COLO668 (cell line): ENCODE measurements at regions not wholly inside any gene's neighbourhood (a gene's known extent, or its start where the extent isn't known, plus 50 kb on each side); places are given as distances from the start of the nearest gene placed in this dataset.

Experiments used
- DNase-seq: peaks from one replicate; lab custom pipeline; 2025; ENCODE audit not compliant: unreplicated experiment; lab: John Stamatoyannopoulos, UW

DNA sequence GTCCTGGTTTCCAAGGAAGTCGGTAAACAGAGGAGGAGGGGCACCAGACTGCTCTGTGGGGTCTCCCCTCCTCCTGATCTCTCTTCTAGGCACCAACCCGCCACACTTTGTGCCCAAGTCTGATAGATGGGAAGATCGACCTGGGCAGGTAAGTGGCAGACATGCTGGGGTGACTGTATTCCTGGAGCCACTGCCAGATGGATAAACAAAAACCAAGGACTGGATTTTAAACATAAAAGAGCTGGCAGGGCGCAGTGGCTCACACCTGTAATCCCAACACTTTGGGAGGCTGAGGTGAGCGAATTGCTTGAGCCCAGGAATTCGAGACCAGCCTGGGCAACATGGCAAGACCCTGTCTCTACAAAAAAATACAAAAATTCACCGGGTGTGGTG, 181.2 kb downstream of the ANAPC1 start:
- DNase-seq, result no peak

- no peak for DNase-seq
Observed at GRCh38 chr2:111703759-111704158, 180.2 kb downstream of the ANAPC1 start.

- no peak for DNase-seq
Observed at GRCh38 chr2:111704246-111704645, 179.7 kb downstream of the ANAPC1 start.

DNA sequence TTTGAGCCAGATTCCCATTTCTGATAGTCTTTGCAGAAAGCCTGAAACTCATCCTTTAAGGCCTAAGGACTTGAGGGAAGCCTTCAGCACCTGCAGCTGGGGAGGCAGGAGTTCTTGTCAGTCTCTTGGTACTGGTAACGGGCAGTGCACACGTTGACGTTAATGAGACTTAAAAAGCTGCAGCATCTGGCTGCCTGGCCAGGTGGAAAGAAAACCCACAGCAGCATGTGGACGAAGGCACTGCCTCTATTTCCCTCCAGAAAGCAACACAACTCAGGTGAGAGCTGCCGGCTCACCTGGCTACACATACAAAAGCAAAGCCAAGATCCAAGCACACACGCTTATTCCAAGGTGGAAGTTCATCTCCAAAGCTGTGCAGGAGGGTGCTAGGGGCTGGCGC, 178.8 kb downstream of the ANAPC1 start:
- DNase-seq, result no peak

GRCh38 chr2:111705711-111706336, 178.2 kb downstream of the ANAPC1 start:
- peak; percentile 72 for DNase-seq

GRCh38 chr2:111706481-111707001, 177.5 kb downstream of the ANAPC1 start:
- no peak for DNase-seq

GRCh38 chr2:111707700-111708099, 176.3 kb downstream of the ANAPC1 start:
- DNase-seq, result no peak

GRCh38 chr2:111708476-111709180, 175.4 kb downstream of the ANAPC1 start:
- no peak for DNase-seq

- DNase-seq, result no peak
Observed at GRCh38 chr2:111709321-111709720, 174.7 kb downstream of the ANAPC1 start.

DNA sequence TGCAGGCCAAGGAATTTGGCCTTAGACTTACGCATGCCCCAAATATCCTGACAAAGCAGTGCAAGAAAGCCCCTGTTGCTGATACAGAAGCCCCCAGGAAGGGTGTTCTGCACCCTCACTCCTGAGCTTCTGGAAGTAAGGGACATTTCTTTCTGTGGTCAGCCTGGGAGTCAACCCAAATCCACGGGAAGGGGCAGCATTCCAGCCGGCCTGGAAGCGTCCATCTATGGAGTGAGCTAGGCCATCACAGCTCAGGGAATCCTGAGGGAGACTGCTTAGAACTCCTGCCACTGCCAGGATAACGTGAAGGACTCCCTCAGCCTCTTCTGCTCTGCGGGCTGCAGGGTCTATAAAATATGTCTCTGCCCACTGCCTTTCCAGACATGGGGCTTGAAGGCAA, 173.9 kb downstream of the ANAPC1 start:
- DNase-seq, result no peak

DNA sequence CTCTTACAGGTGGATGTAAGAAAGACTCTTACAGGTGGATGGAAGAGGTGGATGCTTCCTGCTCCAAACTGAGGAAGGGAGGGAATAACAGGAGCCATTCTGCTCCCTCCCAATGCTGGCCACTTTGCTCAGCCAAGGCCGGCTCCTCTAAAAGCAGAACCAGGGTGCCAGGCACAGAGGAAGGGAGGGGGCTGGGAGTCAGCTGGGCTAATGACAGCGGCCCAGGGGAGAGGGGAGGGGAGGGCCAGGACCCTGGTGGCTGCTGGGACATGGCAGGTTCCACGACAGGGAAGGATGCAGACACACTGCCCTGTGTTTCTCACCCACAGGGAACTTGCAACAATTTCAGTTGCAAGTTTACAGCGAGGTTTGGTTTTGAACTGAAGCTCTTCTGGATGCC, 173.4 kb downstream of the ANAPC1 start:
- no peak for DNase-seq

- no peak for DNase-seq
Observed at GRCh38 chr2:111711270-111711669, 172.7 kb downstream of the ANAPC1 start.

- no peak for DNase-seq
Observed at GRCh38 chr2:111712361-111712760, 171.6 kb downstream of the ANAPC1 start.

DNA sequence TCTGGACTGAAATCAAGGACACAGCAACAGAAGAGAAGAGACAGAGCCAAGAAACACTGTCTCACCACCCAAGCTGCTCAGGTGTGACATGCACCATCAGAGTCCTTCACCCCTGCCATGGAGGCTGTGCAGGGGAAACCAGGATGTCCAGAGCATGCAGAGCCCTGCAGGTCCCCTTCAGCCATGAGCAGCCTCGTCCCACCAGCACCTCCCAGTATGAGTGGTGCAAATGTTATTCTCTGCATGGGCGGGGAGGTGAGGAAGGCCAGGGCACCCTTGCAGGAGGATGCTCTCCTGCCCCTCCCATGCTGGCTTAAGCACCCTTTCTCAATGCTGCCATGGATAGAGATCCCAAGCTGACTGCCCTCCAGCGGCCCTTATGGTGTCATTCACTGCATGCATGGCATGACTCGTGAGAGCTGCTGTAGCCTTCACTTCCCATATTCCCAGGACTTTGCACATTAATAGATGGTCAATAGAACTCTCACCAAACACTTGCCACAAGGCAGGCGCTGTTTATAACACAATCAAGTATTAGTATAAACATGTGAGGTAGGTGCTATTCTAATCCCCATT, 171.0 kb downstream of the ANAPC1 start:
- DNase-seq, result no peak

DNA sequence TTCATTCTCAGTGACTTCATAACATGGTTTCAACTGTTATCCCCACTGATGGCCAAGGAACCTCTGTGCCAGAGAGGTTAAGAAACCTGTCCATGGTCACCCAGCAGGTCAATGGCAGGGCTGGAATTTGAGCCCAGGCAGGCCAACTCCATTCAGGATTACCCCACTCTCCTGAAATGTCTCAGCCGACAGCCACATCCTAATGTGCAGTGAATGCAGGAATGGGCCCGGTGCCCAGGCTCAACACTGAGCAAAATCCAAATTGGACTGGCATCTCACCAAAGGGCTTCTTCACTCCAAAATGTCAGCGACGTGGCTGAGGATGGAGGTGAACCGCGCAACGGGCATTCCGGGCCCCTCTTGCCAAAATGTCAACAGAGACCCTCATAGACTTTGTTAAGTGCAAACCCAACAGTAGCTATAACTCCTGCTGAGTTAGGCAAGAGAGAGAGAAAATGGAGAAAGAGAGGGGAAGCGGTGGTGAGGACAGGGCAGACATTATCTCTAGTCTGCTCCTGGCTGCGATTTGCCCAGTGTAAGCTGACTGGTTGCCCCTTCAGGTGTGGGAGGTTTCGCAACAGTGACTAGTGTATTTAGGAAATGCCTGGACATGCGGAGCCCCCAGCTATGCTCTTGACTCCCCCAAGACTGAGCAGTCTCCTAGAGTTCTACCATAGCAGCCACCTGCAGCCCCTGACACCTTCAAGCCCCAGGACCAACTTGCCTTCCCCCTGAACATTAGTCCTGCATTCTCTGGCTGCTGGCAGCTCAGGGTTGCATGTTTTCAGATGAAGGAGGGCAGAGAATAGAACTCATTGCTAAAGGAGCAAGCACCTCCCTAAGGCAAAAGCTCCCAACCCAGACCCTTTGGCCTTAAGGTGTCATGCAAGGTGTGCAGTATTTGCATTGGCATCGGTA, 167.7 kb downstream of the ANAPC1 start:
- DNase-seq, result no peak

DNA sequence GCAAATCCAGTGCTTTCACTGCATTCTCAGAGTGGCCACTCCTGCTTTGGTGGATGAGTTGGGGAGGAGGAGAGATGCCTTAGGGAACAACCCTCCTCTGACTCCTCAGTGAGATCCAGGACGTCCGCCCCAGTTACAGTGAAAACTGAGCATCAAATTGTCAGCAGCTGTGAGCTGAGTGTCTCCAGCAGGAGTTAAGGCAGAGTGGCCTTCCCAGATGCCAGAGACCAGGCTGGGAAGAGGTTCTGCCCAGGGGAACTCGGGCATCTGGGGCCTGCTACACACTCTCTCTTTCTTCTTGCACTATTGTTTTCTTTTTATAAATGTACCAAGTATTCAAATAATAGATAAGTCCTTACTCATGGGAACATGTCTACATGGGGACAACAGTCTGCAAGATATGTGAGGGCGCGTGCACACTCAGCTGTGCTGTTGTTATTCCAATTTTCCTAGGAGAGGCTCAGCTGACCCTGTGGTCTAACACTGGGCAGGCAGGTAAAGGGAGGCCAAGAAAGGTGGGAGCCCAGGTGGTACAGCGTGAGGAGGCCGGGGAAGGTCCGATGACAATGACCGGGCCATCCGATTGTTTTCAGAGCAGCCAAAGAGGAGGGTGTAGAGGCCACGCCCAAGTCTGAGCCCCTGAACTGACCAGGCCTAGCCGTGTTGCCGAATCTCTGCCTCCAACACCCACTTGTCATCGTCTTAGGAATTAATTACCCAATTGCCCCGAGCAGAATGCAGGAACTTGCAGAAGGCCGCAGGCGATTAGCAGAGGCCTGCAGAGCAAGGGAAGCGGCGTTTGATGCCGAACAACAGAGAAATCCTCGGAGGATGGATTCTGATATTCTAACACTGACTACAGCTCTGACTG, 166.9 kb downstream of the ANAPC1 start:
- DNase-seq, result no peak
